IgD-negative memory B cell (primary cell): ENCODE measurements at regions not wholly inside any gene's neighbourhood (a gene's known extent, or its start where the extent isn't known, plus 50 kb on each side); places are given as distances from the start of the nearest gene placed in this dataset.
"Not testable (repeated sequence)": the region's sequence is repeated elsewhere in the genome, so short reads cannot be mapped to it uniquely, and the experiment has no call there.

Experiments
- H3K27ac Mint-ChIP-seq, 3 donors: one replicate each; pipeline ENCODE4 v1.8.0; 2020 to 2022; ENCODE audit warnings: mild to moderate bottlenecking in 3 of 3, mixed read lengths in 3 of 3, moderate library complexity in 1 of 3
- H3K27me3 Mint-ChIP-seq: one replicate; pipeline ENCODE4 v1.8.0; 2021; ENCODE audit warnings: mixed read lengths
- H3K36me3 Mint-ChIP-seq: one replicate; pipeline ENCODE4 v1.8.0; 2020; ENCODE audit warnings: mild to moderate bottlenecking, mixed read lengths
- H3K4me1 Mint-ChIP-seq, 3 donors: one replicate each; pipeline ENCODE4 v1.8.0; 2020 to 2022; ENCODE audit warnings: mixed read lengths in 3 of 3, mild to moderate bottlenecking in 1 of 3
- H3K4me3 Mint-ChIP-seq, 4 donors: one replicate each; pipeline ENCODE4 v1.8.0; 2020 to 2022; ENCODE audit warnings: mild to moderate bottlenecking in 4 of 4, mixed read lengths in 4 of 4, moderate library complexity in 3 of 4
- H3K9me3 Mint-ChIP-seq, 3 donors: one replicate each; pipeline ENCODE4 v1.8.0; 2020 to 2021; ENCODE audit warnings: mixed read lengths in 3 of 3, mild to moderate bottlenecking in 1 of 3

- H3K27me3 Mint-ChIP-seq, result no peaks in the 10 kb centered on the region
- H3K4me3 Mint-ChIP-seq, result no peak overlapping the region
- peaks cover 1% of the 10 kb centered on the region for H3K36me3 Mint-ChIP-seq
- H3K4me1 Mint-ChIP-seq, result no peaks in the 10 kb centered on the region
- peaks cover 0 to 2% (median 0%) of the 10 kb centered on the region in 3 donors for H3K9me3 Mint-ChIP-seq
- H3K27ac Mint-ChIP-seq, result no peak overlapping the region
These were observed 110.2 kb upstream of the WDR1 start for GRCh38 chr4:10226756-10227155.

- peaks cover 0 to 2% (median 0%) of the 10 kb centered on the region in 3 donors for H3K9me3 Mint-ChIP-seq
- no peaks in the 10 kb centered on the region for H3K4me1 Mint-ChIP-seq
- H3K27ac Mint-ChIP-seq, result no peak overlapping the region
- no peak overlapping the region for H3K4me3 Mint-ChIP-seq
- H3K27me3 Mint-ChIP-seq, result no peaks in the 10 kb centered on the region
- H3K36me3 Mint-ChIP-seq, result peaks cover 1% of the 10 kb centered on the region
These were observed 108.5 kb upstream of the WDR1 start for GRCh38 chr4:10225096-10225495.

- Mint-ChIP-seq H3K9me3 (peaks cover 0 to 2% (median 0%) of the 10 kb centered on the region in 3 donors), H3K36me3 (peaks cover 1% of the 10 kb centered on the region), H3K4me3 (no peak overlapping the region), H3K27ac (no peak overlapping the region), H3K27me3 (no peaks in the 10 kb centered on the region), H3K4me1 (no peaks in the 10 kb centered on the region)
These were observed 107.2 kb upstream of the WDR1 start for GRCh38 chr4:10223782-10224181.

GRCh38 chr4:10213481-10213880, 96.9 kb upstream of the WDR1 start:
- not testable (repeated sequence) for H3K9me3 Mint-ChIP-seq, H3K4me1 Mint-ChIP-seq, H3K27ac Mint-ChIP-seq, H3K4me3 Mint-ChIP-seq, H3K36me3 Mint-ChIP-seq, H3K27me3 Mint-ChIP-seq

- peaks cover 1% of the 10 kb centered on the region for H3K36me3 Mint-ChIP-seq
- no peak overlapping the region for H3K27ac Mint-ChIP-seq
- H3K9me3 Mint-ChIP-seq, result no peaks in the 10 kb centered on the region
- H3K27me3 Mint-ChIP-seq, result peaks cover 10% of the 10 kb centered on the region
- no peak overlapping the region for H3K4me3 Mint-ChIP-seq
- H3K4me1 Mint-ChIP-seq, result no peaks in the 10 kb centered on the region
These were observed 96.3 kb upstream of the WDR1 start for GRCh38 chr4:10212901-10213300.

- Mint-ChIP-seq H3K9me3 (no peaks in the 10 kb centered on the region), H3K27me3 (peaks cover 12% of the 10 kb centered on the region), H3K4me1 (no peaks in the 10 kb centered on the region), H3K27ac (no peak overlapping the region), H3K36me3 (peaks cover 1% of the 10 kb centered on the region), H3K4me3 (no peak overlapping the region)
These were observed 95.8 kb upstream of the WDR1 start for GRCh38 chr4:10212400-10212799.

- no peak overlapping the region for H3K4me3 Mint-ChIP-seq
- H3K9me3 Mint-ChIP-seq, result no peaks in the 10 kb centered on the region
- no peak overlapping the region for H3K27ac Mint-ChIP-seq
- no peaks in the 10 kb centered on the region for H3K4me1 Mint-ChIP-seq
- H3K27me3 Mint-ChIP-seq, result peaks cover 17% of the 10 kb centered on the region
- H3K36me3 Mint-ChIP-seq, result no peaks in the 10 kb centered on the region
These were observed 90.5 kb upstream of the WDR1 start for GRCh38 chr4:10207116-10207515.

GRCh38 chr4:10205223-10205622, 88.6 kb upstream of the WDR1 start:
- Mint-ChIP-seq H3K4me3 (no peak overlapping the region), H3K27me3 (peaks cover 17% of the 10 kb centered on the region), H3K36me3 (no peaks in the 10 kb centered on the region), H3K9me3 (no peaks in the 10 kb centered on the region), H3K27ac (no peak overlapping the region), H3K4me1 (no peaks in the 10 kb centered on the region)

- no peaks in the 10 kb centered on the region for H3K36me3 Mint-ChIP-seq
- no peak overlapping the region for H3K27ac Mint-ChIP-seq
These were observed 87.9 kb upstream of the WDR1 start for GRCh38 chr4:10204401-10205058.

GRCh38 chr4:10203851-10204250, 87.3 kb upstream of the WDR1 start:
- no peaks in the 10 kb centered on the region for H3K9me3 Mint-ChIP-seq
- H3K4me3 Mint-ChIP-seq, result no peak overlapping the region
- peaks cover 14% of the 10 kb centered on the region for H3K27me3 Mint-ChIP-seq
- H3K27ac Mint-ChIP-seq, result no peak overlapping the region
- no peaks in the 10 kb centered on the region for H3K4me1 Mint-ChIP-seq
- no peaks in the 10 kb centered on the region for H3K36me3 Mint-ChIP-seq

More at GRCh38 chr4:10204401-10205058, 87.9 kb upstream of the WDR1 start:
- Mint-ChIP-seq H3K9me3 (no peaks in the 10 kb centered on the region), H3K4me3 (no peak overlapping the region), H3K4me1 (no peaks in the 10 kb centered on the region), H3K27me3 (peaks cover 17% of the 10 kb centered on the region)

GRCh38 chr4:10201381-10202223, 85.0 kb upstream of the WDR1 start:
- H3K27ac Mint-ChIP-seq, result no peak overlapping the region

GRCh38 chr4:10200869-10201268, 84.3 kb upstream of the WDR1 start:
- Mint-ChIP-seq H3K4me3 (no peak overlapping the region), H3K9me3 (peaks cover 0 to 2% (median 0%) of the 10 kb centered on the region in 3 donors), H3K4me1 (no peaks in the 10 kb centered on the region), H3K27me3 (peaks cover 3% of the 10 kb centered on the region), H3K27ac (no peak overlapping the region), H3K36me3 (no peaks in the 10 kb centered on the region)

More at GRCh38 chr4:10201381-10202223, 85.0 kb upstream of the WDR1 start:
- Mint-ChIP-seq H3K27me3 (peaks cover 4% of the 10 kb centered on the region), H3K4me1 (no peaks in the 10 kb centered on the region), H3K36me3 (no peaks in the 10 kb centered on the region), H3K4me3 (no peak overlapping the region), H3K9me3 (peaks cover 0 to 2% (median 0%) of the 10 kb centered on the region in 3 donors)

- Mint-ChIP-seq H3K27me3 (no peaks in the 10 kb centered on the region), H3K4me1 (no peaks in the 10 kb centered on the region), H3K9me3 (peaks cover 0 to 2% (median 0%) of the 10 kb centered on the region in 3 donors), H3K27ac (no peak overlapping the region), H3K36me3 (peaks cover 2% of the 10 kb centered on the region), H3K4me3 (no peak overlapping the region)
These were observed 81.8 kb upstream of the WDR1 start for GRCh38 chr4:10198365-10198764.

- Mint-ChIP-seq H3K9me3 (peaks cover 0 to 2% (median 0%) of the 10 kb centered on the region in 3 donors), H3K27ac (no peak overlapping the region), H3K36me3 (peaks cover 2% of the 10 kb centered on the region), H3K27me3 (no peaks in the 10 kb centered on the region), H3K4me1 (no peaks in the 10 kb centered on the region), H3K4me3 (no peak overlapping the region)
These were observed 81.4 kb upstream of the WDR1 start for GRCh38 chr4:10197952-10198351.

GRCh38 chr4:10196191-10196590, 79.6 kb upstream of the WDR1 start:
- Mint-ChIP-seq H3K36me3 (peaks cover 2% of the 10 kb centered on the region), H3K27me3 (peaks cover 2% of the 10 kb centered on the region), H3K4me3 (no peak overlapping the region), H3K27ac (no peak overlapping the region), H3K4me1 (no peaks in the 10 kb centered on the region), H3K9me3 (peaks cover 0 to 2% (median 0%) of the 10 kb centered on the region in 3 donors)

- no peaks in the 10 kb centered on the region for H3K4me1 Mint-ChIP-seq
These were observed 75.7 kb upstream of the WDR1 start for GRCh38 chr4:10192331-10192730.

More at GRCh38 chr4:10192331-10192730, 75.7 kb upstream of the WDR1 start:
- Mint-ChIP-seq H3K36me3 (peaks cover 2% of the 10 kb centered on the region), H3K27ac (no peak overlapping the region), H3K9me3 (peaks cover 0 to 2% (median 0%) of the 10 kb centered on the region in 3 donors), H3K27me3 (peaks cover 10% of the 10 kb centered on the region), H3K4me3 (no peak overlapping the region)
